KBM-7 (cell line): ENCODE measurements at regions not wholly inside any gene's neighbourhood (a gene's known extent, or its start where the extent isn't known, plus 50 kb on each side); places are given as distances from the start of the nearest gene placed in this dataset.
"Not testable (repeated sequence)": the region's sequence is repeated elsewhere in the genome, so short reads cannot be mapped to it uniquely, and the experiment has no call there.

Source experiments
- DNase-seq: peaks from one replicate; pipeline ENCODE4 v3.0.0-alpha.2; 2015
- in situ Hi-C: fragments of 300-500 bp; cut with MboI; formaldehyde crosslinking; loops from 2 replicates; pipeline ENCODE4 v1.14.3; 2020; ENCODE audit warnings: low sequenced_read_pairs, low pct_unique_long_range_greater_than_20kb, mixed read lengths

DNA sequence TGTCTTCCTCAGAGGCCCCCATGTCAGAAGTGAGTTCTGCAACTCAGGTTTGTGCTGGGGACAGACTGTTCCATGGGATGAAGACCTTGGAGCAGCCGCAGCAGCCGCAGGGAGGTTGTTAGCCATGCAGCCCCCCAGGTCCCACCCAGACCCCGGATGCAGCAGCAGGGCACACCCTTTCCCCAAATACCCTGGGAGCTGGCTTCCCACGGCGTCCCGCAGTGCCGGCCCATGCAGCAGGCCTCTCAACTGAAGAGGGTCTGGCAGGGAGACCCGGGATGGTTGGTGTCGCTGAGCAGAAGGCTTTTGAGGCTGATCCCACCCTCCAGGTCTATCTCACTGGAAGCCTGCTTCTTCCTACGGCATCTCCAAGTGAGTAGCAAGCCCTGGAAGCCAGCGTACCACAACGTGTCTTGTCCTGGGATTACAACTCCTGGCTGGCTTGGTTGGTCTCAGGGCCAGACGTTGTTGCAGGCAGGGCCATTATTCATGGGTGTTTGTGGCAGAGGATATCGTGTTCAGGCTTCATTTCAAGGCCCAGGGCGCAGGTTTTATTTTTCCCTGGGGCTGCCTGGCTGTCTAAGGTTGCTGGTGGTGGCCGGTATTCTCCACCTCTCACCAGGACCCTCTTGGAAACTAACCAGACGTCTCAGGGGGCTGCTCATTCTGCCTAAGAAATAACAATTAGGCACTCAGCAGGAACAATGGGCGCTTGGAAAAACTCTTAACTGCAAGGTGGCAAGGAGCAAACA, 223.2 kb downstream of the C16orf95 start:
- in situ Hi-C loops = no loop called here
- no peak for DNase-seq

DNA sequence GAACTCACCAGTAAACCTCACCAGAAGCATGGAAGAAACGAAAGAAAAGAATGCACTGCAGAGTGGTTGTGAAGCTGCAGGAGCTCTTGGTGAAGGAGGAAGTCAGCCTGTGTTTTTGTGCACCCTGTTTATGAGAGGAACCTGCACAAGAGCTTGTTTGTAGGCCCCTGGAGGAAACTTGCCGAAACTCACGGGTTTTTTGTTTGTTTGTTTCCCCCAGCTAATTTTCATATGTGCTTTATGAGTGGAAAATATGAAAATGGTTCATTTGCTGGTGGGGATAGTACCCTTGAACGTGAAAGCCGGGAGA, 222.7 kb downstream of the C16orf95 start:
- in situ Hi-C loops = no loop called here
- no peak for DNase-seq

DNA sequence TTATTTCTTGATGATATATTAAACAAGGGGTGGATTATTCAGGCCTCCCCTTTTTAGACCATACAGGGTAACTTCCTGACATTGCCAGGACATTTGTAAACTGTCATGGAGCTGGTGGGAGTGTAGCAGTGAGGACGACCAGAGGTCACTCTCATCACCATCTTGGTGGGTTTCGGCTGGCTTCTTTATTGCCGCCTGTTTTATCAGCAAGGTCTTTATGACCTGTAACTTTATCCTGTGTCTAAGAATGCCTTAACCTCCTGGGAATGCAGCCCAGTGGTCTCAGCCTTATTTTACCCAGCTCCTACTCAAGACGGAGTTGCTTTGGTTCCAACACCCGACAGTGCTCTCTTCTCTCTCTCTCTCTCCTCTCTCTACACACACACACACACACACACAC, 221.9 kb downstream of the C16orf95 start:
- in situ Hi-C loops = no loop called here
- no peak for DNase-seq

DNA sequence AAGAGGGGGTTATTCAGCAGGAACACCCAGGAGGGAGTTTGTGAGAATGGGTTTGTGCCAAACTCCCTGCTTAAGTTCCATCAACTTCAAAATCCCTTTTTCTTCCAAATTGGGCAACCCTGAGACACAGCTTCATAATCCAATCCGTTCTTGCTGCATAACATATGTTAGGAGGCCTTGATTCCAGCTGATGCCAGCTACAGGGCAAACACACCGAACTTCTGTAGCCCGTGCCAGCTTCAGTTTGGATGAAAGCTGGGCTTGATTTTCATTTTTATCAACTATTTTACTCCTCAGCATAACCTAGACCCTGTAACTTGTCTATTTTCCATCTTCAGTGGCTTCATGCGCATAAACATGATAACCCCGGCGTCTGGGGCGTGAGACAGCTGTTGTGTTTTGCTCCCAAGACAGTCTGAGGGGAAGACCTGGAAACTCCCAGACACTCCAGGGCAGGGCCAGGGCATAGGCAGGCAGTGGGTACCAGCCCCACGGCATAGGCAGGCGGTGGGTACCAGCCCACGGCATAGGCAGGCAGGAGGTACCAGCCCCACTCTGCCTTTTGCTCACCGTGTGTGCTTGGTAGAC, 220.4 kb downstream of the C16orf95 start:
- no peak for DNase-seq
- in situ Hi-C loops = no loop called here

DNA sequence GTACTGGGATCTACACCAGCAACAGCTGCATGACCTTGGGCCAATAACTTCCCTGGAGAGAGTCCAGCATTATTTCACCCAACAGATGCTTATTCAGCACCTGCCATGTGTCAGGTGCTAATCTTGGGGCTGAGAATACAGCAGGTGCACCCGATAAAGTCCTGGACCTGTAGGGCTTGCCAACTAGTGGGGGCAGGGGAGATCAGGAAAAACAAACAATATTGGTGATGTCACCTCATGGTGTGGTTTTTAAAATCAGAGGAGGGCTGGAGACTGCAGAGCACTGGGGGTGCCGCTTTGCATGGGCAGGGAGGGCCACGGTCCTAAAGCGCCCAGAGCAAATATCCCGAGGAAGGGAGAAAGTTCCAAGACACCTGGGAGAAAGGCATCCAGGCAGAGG, 218.8 kb downstream of the C16orf95 start:
- in situ Hi-C loops = no loop called here

DNA sequence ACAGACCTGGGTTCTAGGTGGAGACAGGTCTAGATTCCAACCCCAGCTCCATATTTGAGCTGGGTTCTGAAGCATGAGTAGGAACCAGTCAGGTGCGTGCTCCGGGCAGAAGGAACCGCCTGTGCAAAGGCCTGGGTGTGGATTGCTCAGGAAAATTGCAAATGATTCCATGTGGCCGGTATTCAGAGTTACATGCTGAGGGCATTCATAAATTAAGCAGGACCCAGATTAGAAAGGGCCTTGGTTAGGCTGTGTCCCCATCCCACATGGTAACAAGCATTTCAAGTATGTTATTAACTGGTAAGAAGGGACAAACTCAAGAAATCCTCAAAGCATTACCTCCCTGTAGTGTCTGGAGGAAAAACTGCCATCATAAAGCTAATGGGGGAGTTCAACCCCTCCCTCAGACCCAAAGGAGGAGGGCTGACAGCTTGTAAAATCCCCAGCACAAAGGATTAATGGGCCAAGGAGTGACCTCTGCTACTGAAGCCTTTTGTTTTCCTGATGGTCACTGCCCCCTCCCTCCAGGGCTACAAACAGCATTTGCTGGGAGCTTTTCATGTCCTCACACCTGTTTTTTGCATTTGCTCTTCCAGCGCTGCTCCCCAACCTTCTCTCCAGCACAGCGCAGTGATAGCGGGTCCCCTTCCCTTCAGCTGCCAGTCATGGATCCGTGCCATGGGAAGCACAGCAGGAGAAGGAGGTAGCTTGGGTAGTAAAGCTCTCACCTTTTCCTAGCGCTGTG, 218.0 kb downstream of the C16orf95 start:
- in situ Hi-C loops = no loop called here

More for the DNA sequence above, 218.8 kb downstream of the C16orf95 start:
- DNase-seq = no peak

DNA sequence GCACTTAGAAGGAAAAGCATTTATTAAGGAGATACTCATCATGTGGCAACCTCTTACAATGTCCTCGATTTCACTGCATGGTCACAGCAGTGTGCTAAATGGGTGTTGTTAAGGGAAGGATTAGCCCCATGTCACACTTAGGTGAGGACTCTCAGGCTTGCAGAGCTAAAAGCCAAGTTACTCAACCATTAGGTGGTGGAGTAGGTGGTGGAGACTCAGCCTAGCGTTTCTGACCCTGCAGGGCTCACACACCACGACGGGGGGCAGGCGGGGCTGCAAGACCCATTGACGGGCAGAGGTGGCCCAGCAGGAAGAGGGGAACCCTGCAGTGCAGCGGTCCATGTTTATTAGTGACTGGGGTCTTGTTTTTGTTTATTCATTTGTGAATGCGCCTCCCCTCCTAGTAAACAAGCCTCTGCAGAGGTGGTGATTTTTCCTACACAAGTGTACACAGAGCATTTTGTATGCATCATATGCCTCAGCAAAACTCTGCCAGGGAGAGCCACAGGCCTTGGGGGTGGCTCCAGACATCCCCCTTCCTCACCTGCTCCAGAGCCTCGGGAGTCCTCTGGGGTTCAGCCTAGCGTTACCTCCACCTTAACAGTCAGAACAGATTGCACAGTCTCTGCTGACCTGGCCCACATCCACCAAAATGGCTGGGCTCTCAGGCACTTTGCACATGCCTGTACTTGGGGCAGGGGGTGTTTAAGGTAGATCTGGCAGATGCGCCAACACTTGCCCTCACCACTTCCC, 216.7 kb downstream of the C16orf95 start:
- in situ Hi-C loops = no loop called here
- no peak for DNase-seq

More for the DNA sequence above, 218.0 kb downstream of the C16orf95 start:
- no peak for DNase-seq

DNA sequence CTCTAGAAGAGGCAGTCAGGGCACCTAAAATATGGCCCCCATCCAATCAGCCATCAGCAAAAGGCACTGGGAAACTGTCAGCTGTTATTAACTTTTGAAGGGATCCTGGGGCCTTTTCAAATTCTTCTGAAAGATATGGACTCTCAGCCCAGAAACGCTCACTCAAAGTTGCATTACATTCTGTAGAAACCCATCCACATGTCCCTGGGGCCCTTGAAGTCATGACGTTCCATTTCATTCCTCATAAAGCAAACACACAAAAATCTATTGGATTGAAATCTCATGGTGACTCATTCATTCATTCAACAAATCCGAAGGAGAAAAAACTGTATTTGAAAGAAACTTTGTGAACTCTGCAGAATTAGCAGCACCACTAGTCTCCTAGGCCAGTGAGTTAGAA, 215.3 kb downstream of the C16orf95 start:
- in situ Hi-C loops = no loop called here
- DNase-seq = no peak

DNA sequence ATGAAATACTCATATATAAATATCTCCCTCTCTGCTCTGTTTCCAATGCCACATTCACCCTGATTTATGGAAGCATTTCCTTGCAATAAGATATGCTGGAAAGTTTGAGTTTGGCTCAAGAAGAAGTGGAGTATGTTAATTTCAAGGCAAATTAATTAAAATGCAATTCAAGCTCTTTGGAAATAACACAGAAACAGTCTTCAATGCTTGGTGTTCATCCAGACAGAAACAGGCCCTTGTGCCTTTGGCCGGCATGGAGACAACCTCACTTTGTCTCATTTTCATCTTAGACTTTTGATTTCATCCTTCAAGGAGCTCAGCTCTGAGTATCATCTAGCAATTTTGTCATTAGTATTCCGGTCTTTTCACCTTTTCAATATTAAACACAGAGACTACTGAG, 210.0 kb downstream of the C16orf95 start:
- in situ Hi-C loops = no loop called here
- no peak for DNase-seq

DNA sequence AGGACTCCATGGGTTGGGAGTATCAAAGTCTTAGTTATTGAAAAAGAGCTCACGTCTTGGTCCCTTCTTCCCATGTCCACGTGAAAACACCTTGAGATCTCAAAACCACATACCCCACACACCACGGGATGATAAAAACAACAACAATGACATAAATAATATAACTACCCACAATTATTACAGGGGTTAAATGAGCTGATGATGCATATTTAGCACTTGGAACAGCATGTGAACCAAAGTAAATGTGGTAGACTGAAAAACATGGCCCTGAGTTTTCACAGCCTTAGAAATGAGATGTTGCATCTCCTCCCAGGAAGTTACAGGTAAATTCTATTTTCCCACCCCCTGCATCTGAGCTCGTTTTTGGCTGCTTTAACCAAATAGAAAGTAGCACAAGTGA, 208.9 kb downstream of the C16orf95 start:
- in situ Hi-C loops = no loop called here

DNA sequence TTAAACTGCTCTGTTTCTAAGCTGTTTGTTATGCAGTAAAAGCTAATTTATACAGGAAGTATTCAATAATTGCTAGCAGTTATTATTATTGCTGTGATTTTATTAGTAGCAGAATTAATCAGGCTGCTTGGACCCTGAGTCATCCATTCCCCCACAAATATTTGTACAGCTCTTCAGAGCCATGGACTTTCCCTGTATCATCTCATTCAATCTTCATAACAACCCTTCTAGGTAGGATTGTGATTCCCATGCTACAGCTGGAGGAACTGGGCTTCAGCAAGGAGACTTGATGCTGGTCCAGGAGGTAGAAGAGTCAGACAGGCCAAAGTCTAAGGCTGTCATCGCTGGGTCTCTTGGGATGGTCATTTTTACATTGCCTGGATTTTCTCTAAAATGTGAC, 208.3 kb downstream of the C16orf95 start:
- no peak for DNase-seq
- in situ Hi-C loops = no loop called here

More for the DNA sequence above, 208.9 kb downstream of the C16orf95 start:
- DNase-seq = no peak

DNA sequence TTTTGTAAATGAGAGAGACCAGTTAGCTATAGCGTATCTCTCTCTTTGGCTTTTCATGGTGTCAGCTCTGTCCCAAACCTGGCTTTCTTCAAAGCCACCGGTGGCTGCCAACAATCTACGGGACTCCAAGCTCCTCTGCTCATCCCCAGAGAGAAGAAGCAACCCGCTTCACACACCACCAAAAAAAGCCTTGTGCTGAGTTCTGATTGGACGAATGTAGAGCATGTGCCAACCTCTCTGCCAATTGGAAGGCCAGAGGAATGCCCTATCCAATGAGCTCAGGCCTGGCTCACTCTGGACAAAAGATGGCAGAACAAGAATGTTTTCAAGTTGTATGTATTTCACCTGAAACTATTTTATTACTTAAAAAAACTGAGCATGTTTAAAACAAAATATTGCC, 202.4 kb downstream of the C16orf95 start:
- in situ Hi-C loops = no loop called here
- DNase-seq = no peak

DNA sequence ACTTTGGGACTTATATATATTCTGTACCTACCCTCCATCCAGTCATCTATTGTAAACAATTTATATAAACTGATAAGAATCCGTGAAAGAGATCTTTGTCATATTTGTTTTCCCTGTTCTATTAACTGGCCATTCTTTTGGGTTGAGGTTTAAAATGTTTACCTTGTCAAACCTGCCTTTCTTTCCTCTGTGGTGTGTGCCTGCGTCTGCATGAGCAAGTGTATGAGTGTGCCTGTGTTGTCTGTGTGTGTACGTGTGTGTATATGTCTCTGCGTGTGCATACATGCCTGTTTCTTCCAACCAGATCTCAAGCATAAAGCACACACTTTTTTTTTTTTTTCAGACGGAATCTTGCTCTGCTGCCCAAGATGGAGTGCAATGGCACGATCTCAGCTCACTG, 201.5 kb downstream of the C16orf95 start:
- in situ Hi-C loops = no loop called here
- DNase-seq = no peak

DNA sequence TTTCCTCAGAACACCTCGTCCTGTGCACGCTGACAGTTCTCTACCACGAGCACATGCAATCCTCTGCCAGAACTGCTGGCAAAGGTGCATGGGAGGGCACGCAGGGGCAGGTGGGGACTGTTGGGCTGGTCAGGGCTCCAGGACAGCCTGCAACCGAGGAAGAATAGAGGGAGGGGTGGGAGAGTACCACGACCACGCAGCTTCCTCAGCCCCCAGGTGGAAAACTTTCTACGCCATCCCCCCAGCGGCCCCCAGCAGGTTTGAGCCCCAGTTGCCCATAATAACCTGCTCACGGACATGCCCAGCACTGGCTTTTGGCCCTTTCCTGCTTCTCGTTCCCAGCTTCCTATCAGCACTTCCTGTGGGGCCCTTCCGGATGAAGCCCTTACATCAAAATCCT, 199.3 kb downstream of the C16orf95 start:
- in situ Hi-C loops = no loop called here
- no peak for DNase-seq

DNA sequence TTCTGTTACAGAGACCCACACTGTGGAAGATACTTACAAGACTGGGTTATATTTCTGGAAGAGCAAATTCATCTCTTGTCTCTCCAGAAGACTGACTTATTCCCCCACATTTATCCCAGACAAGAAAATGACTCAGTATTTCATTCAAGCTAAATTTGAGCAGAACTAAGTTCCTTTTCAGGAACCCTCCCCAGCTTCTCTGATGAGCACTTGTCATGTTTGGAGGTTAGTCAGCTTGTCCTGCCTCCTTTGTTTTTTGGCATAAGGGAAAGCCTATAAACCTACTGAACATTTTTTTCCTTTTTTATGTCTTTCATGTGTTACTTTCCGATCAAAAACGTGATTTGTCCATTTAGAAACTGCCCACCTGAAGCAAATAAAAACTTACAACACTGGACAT, 198.0 kb downstream of the C16orf95 start:
- no peak for DNase-seq
- in situ Hi-C loops = no loop called here

DNA sequence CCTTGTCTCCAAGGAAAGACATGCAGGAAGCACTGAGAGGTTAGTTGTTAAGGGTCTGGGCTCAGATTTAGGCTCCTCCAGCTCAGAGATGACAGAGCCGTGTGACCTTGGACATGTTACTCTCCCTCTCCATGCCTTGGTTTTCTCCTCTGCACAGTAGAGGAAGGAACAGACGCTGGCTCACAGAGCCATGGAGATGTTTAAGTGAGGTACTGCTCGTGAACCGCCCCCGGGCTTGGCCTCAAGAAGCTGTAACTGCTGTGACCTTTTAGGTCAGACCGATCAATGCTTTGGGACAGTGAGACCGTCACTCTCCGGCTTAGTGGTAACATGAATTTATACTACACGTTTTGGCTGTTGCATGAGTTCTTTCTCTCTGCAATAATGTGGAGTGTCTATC, 197.4 kb downstream of the C16orf95 start:
- DNase-seq = no peak
- in situ Hi-C loops = no loop called here

DNA sequence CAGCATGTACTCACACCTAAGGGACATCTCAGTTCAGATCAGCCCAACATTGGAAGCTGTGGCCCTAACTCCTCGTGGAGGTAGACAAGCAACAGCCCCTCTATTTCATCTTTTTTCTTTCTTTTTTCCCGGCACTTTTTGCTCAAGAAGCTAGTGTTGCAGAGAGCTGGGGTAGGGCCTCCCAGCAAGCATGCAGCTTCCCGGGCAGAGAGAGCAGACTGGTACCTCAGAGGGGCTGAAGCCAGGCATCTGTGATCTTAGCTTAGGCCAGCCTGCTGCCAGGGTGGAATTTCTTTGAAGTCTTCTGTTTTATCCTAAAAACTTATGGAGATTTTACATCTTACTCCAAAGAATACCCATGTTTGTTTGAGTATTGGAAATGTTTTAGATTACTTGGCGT, 195.4 kb downstream of the C16orf95 start:
- in situ Hi-C loops = no loop called here
- DNase-seq = no peak

DNA sequence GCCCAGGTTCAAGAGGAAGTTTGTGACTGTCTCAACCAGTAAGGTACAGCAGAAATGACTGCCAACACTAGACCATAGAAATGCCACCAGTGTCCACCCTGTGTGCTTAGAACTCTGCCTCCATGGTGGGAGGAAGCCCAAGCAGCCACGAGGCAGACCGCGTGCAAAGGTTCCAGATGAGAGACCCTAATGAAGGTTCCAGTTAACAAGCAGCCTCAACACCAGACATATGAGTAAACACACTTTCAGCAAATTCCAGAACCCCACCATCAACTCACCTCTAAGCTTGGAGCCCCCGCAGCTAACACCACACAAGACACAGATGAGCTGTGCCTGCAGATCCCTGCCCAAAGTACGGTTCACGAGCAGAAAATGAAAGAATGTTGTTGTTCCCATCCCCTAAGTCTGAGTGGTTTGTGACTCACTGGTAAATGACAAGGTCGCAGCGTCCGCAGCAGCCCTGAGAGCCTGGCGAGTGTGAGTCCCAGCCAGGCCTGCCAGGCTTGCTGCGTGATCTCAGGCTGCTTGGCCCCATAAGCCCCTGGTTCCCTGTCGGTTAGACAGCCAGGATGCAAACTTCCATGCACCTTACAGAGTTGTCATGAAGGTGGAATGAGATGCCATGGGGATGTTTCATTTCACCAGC, 193.7 kb downstream of the C16orf95 start:
- in situ Hi-C loops = no loop called here

DNA sequence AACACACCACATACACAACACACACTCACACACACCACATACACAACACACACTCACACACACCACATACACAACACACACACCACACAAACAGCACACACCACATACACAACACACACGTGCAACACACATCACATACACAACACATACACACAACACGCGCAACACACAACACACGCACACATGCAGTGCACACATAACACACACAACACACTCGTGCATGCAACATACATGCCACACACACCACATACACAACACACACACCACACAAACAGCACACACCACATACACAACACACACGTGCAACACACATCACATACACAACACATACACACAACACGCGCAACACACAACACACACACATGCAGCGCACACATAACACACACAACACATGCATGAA, 192.8 kb downstream of the C16orf95 start:
- DNase-seq, in situ Hi-C loops: not testable (repeated sequence)

More for the DNA sequence above, 193.7 kb downstream of the C16orf95 start:
- DNase-seq = no peak
